WTC11 (cell line): ENCODE measurements at regions not wholly inside any gene's neighbourhood (a gene's known extent, or its start where the extent isn't known, plus 50 kb on each side); places are given as distances from the start of the nearest gene placed in this dataset.

Experiments
- CREB1 ChIP-seq: sonication (generic); formaldehyde crosslinking; IDR thresholded peaks from 2 replicates; pipeline ENCODE4 v1.8.0; 2023; ENCODE audit warnings: mild to moderate bottlenecking, missing genetic modification reagents
- FOXJ3 ChIP-seq: sonication (generic); formaldehyde crosslinking; IDR thresholded peaks from 2 replicates; pipeline ENCODE4 v1.9.0; 2021; ENCODE audit warnings: missing genetic modification reagents, mild to moderate bottlenecking, borderline replicate concordance
- GABPB1 ChIP-seq: sonication (generic); formaldehyde crosslinking; IDR thresholded peaks from 2 replicates; pipeline ENCODE4 v1.8.1; 2023; ENCODE audit warnings: mild to moderate bottlenecking, missing genetic modification reagents
- GTF2I ChIP-seq: fragments of 250-450 bp; sonication (Bioruptor Pico); conservative IDR thresholded peaks from 2 replicates; pipeline ENCODE4 v1.4.0; 2021; ENCODE audit warnings: mild to moderate bottlenecking
- IRF1 ChIP-seq: sonication (generic); formaldehyde crosslinking; IDR thresholded peaks from 2 replicates; pipeline ENCODE4 v1.8.0; 2023; ENCODE audit warnings: missing genetic modification reagents
- PREB ChIP-seq: sonication (generic); formaldehyde crosslinking; IDR thresholded peaks from 2 replicates; pipeline ENCODE4 v1.8.1; 2022; ENCODE audit warnings: mild to moderate bottlenecking, missing genetic modification reagents, moderate library complexity, borderline replicate concordance
- SP1 ChIP-seq: sonication (generic); formaldehyde crosslinking; conservative IDR thresholded peaks from 2 replicates; pipeline ENCODE4 v1.8.1; 2022; ENCODE audit warnings: missing genetic modification reagents
- TF ChIP-seq, protein P1 (sequence below): fragments of 200-600 bp; IDR thresholded peaks from 2 replicates; pipeline ENCODE4 v1.8.0; 2022; ENCODE audit warnings: antibody characterized with exemption
- TF ChIP-seq, protein P2 (sequence below): sonication (generic); formaldehyde crosslinking; IDR thresholded peaks from 2 replicates; pipeline ENCODE4 v1.8.1; 2023; ENCODE audit warnings: mild to moderate bottlenecking, moderate library complexity, missing genetic modification reagents
- TF ChIP-seq, protein P3 (sequence below): sonication (generic); formaldehyde crosslinking; IDR thresholded peaks from 2 replicates; pipeline ENCODE4 v1.8.0; 2022; ENCODE audit warnings: mild to moderate bottlenecking, missing genetic modification reagents
- TF ChIP-seq, protein P4 (sequence below): sonication (generic); formaldehyde crosslinking; IDR thresholded peaks from 2 replicates; pipeline ENCODE4 v1.8.0; 2022; ENCODE audit warnings: mild to moderate bottlenecking, missing genetic modification reagents

DNA sequence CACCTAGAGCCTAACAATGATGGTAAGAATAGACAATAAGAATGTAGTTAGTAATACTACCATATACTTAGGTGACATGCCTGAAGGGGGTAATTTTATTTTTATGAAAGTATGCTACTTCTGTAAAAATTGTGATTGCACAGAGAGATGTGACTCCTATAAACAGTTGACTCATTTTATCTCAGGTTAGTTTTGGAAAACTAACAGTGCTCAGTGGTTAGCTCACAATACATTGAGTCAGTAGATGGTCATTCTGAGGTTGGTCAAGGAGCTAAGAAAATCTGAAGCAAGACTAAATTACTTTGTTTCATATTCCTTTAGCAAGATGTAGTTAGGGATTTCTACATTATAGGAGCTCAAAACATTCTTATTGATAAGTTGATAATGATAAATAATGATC, 271.0 kb downstream of the EDEM1 start:
- TF ChIP-seq SP1 (CRISPR knock-in tag) (no peak), PREB (CRISPR knock-in tag) (no peak), FOXJ3 (CRISPR knock-in tag) (no peak), GABPB1 (no peak), IRF1 (no peak), GTF2I (CRISPR knock-in tag) (no peak), CREB1 (CRISPR knock-in tag) (no peak)
- TF ChIP-seq, protein P1, sequence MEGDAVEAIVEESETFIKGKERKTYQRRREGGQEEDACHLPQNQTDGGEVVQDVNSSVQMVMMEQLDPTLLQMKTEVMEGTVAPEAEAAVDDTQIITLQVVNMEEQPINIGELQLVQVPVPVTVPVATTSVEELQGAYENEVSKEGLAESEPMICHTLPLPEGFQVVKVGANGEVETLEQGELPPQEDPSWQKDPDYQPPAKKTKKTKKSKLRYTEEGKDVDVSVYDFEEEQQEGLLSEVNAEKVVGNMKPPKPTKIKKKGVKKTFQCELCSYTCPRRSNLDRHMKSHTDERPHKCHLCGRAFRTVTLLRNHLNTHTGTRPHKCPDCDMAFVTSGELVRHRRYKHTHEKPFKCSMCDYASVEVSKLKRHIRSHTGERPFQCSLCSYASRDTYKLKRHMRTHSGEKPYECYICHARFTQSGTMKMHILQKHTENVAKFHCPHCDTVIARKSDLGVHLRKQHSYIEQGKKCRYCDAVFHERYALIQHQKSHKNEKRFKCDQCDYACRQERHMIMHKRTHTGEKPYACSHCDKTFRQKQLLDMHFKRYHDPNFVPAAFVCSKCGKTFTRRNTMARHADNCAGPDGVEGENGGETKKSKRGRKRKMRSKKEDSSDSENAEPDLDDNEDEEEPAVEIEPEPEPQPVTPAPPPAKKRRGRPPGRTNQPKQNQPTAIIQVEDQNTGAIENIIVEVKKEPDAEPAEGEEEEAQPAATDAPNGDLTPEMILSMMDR: no peak
- TF ChIP-seq, protein P2, sequence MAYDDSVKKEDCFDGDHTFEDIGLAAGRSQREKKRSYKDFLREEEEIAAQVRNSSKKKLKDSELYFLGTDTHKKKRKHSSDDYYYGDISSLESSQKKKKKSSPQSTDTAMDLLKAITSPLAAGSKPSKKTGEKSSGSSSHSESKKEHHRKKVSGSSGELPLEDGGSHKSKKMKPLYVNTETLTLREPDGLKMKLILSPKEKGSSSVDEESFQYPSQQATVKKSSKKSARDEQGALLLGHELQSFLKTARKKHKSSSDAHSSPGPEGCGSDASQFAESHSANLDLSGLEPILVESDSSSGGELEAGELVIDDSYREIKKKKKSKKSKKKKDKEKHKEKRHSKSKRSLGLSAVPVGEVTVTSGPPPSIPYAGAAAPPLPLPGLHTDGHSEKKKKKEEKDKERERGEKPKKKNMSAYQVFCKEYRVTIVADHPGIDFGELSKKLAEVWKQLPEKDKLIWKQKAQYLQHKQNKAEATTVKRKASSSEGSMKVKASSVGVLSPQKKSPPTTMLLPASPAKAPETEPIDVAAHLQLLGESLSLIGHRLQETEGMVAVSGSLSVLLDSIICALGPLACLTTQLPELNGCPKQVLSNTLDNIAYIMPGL: no peak
- TF ChIP-seq, protein P3, sequence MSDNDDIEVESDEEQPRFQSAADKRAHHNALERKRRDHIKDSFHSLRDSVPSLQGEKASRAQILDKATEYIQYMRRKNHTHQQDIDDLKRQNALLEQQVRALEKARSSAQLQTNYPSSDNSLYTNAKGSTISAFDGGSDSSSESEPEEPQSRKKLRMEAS: no peak
- TF ChIP-seq, protein P4, sequence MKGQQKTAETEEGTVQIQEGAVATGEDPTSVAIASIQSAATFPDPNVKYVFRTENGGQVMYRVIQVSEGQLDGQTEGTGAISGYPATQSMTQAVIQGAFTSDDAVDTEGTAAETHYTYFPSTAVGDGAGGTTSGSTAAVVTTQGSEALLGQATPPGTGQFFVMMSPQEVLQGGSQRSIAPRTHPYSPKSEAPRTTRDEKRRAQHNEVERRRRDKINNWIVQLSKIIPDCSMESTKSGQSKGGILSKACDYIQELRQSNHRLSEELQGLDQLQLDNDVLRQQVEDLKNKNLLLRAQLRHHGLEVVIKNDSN: no peak
